HS-5 (cell line): ENCODE measurements at regions not wholly inside any gene's neighbourhood (a gene's known extent, or its start where the extent isn't known, plus 50 kb on each side); places are given as distances from the start of the nearest gene placed in this dataset.
A peak's percentile ranks its signal among the peaks of the same experiment; 100 is the strongest.
"Not testable (repeated sequence)": the region's sequence is repeated elsewhere in the genome, so short reads cannot be mapped to it uniquely, and the experiment has no call there.

Experiments
- DNase-seq: peaks from one replicate; pipeline ENCODE4 v3.0.0-alpha.2; 2012; ENCODE audit warnings: low read depth

DNA sequence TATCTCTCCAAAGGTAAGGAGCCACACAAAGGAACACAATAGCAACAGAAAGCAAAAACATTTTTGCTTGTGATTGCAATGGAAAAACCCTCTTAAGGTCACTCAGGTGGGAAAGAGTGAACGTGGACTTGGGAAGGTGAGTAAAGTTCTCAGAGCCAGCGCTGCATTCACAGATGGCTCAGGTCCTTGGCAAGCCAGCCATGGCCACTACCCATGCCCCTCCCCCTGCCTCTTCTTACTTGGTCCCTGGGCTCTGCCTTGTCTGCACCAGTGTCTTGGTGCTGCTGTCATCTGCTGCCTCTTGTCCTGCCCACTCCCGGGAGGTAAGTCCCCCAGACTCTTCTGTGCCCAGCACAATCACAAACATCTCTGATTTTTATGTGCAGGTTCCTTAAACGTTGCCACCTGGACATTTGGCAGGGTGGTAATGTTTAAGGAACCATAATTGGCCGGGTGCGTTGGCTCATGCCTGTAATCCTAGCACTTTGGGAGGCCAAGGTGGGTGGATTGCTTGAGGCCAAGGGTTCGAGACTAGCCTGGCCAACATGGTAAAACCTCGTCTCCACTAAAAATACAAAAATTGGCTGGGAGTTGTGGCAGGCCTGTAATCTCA, 74.6 kb downstream of the FEM1C start:
- DNase-seq: no peak

GRCh38 chr5:115467628-115468027, 76.9 kb downstream of the FEM1C start:
- DNase-seq: no peak

GRCh38 chr5:115465431-115465830, 79.1 kb downstream of the FEM1C start:
- no peak for DNase-seq

GRCh38 chr5:115463983-115464382, 80.6 kb downstream of the FEM1C start:
- DNase-seq: no peak

DNA sequence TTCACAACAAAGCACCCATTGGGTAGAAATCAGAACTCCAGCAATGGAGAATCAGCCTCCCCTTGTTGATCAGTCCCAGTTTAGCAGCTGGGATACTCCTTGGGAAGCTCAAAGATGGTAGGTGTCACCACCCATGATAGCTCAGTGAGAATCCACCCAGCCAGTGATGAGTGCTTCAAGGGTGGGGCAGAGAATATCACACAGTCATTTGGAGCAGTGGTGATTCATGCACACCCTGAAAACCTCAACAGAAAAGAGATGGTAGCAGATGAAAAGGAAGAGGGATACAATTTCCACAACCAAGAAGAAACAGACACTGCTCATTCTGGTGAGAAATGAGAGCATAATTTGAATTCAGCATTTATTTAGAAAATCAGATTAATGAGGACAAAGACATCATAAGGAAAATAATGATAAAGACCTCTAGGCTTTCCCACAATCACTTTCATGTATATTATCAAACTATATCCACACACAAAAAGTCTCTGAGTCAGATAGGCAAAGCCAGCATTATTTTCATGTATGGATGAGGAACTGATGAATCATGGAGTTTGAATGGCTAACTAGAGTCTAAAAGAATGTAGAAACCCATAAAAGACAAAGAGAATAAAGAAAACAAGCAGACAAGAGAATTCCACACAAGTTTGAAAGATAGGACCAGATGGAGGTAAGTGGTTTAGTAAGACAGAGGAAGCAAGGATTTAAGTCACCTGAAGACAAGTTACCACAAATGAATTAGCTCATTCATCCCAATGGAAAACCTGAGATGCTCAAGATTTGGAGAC, 82.9 kb downstream of the FEM1C start:
- peak; percentile 93 for DNase-seq

DNA sequence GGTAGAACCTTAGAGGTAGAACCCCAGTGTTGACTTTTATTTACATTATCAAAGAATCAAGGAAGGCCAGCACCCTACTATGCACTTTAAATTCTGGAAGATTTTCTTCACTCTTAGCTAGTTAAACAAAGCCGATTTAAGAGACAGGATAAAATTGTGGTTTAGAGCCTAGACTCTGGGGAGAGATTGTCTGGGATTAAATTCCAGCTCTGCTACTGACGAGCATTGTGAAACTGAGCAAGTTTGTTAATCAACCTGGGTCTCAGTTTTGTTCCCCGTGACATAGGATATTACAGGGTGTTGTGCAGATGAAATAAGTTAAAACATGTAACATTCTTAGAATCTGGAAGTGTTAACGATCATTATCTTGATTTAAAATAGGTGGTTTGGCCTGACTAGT, 83.5 kb downstream of the FEM1C start:
- no peak for DNase-seq

GRCh38 chr5:115460472-115460871, 84.1 kb downstream of the FEM1C start:
- DNase-seq: peak; percentile 95

- peak; percentile 61 for DNase-seq
Observed at GRCh38 chr5:115459855-115460341, 84.7 kb downstream of the FEM1C start.

GRCh38 chr5:115458416-115458815, 86.2 kb downstream of the FEM1C start:
- no peak for DNase-seq

DNA sequence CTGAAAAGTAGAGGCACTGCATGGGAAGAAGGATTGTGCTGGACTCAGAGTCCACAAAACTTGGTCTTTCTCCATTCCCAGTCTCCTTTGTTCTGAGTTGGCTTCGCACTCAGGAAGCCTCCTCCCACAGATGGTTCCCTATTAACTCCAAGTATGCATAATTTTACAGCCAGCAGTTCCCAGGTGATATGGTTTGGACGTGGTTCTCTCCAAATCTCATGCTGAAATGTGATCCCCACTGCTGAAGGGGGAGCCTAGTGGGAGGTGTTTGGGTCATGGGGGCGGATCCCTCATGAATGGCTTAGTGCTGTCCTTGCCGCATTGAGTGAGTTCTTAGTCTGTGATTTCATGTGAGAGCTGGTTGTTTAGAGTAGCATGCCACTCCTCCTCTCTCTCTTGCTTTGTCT, 86.6 kb downstream of the FEM1C start:
- no peak for DNase-seq

DNA sequence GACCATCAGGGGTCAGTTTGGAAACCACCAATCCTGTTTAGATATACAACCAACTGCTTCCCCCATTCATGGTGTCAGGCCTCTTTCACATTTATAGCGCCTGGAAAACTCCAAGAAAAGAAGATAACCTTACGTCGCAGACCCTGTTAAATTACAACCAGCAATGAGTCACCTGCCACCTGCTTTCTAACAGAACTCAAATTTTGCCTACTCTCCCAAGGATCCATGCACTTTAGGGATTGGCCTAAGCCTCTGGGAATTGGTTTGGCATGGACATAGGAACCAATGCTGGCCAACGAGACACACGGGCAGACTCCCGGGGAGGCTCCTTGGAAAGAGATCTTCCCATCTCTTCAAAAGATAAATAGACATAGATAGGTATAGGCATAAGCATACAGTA, 87.0 kb downstream of the FEM1C start:
- DNase-seq: no peak

- no peak for DNase-seq
Observed at GRCh38 chr5:115456539-115457040, 88.0 kb downstream of the FEM1C start.

- no peak for DNase-seq
Observed at GRCh38 chr5:115456056-115456455, 88.5 kb downstream of the FEM1C start.

GRCh38 chr5:115455301-115455707, 89.3 kb downstream of the FEM1C start:
- no peak for DNase-seq

DNA sequence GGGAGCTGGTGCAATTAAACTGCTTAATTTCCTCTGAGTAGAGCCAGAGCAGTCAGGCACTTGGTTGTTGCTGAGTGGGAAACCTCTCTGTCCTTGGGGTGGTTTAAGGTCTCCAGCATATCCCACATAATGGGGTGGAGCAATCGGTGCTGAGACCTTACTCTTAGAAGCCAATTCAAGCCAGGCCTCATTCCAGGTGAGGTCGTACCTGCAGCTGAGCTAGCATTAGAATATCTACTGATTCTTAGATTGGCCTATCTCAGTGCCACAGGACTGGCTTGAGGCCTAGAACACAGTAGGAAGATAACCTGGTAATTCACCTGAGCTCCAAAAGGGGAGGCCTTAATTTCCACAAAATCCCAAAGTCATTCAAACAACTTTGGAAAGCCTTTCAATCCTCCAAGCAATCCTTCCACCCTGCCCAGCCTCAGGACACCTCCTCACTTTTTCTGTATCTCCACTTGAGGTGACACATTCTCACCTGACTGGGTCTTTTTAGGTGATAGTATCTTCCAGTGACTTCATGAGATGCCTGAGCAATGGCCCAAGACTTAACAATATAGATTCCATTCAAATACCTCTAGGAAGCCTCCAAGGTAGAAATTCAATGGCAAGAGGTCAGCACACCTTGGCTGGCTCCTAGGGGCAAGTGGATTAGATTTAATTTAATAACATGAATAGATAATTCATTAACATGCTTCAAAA, 91.0 kb downstream of the FEM1C start:
- no peak for DNase-seq

GRCh38 chr5:115452536-115453235, 91.9 kb downstream of the FEM1C start:
- DNase-seq: no peak

DNA sequence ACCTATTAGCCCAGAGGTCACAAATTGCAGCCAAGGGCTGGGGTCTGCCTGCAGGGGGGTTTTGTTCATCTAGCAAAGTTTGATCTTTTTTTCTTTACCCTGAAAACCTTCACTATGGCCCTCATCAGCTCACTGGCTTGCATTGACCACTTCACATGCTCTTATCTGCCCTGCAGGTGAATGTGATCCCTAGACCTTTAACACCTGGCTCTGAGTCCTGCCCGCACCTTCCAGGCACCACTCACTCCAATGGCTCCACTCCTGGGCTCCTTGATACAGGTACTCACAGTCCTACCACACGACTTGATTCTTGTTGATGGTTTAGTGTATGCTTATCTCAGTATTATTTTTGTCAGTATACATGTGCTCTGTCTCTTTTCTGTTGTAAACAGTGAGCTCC, 92.5 kb downstream of the FEM1C start:
- no peak for DNase-seq

- peak; percentile 62 for DNase-seq
Observed at GRCh38 chr5:115450741-115451140, 93.8 kb downstream of the FEM1C start.

- not testable (repeated sequence) for DNase-seq
Observed at GRCh38 chr5:115448630-115449029, 95.9 kb downstream of the FEM1C start.

DNA sequence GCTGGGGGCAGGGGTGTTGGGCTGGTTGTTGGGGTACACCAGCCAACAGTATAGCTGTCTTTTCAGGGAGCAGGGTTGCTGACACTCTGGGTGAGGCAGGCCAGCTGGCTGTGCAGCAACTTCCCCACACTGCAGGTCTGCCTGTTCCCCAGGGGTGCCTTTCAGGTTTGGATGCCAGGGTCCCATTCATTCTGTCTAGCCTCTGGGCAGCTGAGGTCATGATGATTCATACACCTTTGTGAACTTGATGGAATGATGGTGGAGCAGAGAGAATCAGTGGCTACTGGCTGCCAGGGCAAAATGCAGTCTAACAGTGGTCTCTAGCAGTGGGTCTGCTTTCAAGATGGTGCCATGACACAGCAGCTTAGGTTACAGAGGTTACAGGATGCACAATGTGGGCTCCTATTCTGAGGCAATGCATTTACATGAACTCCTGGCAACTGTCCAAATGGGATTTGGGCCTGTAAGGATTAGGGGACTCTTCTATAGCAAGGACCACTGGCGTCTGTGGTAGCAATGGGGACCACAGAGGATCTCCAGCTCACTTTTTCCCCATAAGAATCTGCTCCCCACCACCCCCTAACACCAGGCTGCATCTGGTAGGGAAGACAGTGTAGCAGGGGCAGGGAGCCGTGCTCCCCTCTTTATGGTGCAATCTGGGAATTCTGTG, 103.7 kb downstream of the FEM1C start:
- DNase-seq: no peak

GRCh38 chr5:115439639-115440038, 104.9 kb downstream of the FEM1C start:
- DNase-seq: no peak

DNA sequence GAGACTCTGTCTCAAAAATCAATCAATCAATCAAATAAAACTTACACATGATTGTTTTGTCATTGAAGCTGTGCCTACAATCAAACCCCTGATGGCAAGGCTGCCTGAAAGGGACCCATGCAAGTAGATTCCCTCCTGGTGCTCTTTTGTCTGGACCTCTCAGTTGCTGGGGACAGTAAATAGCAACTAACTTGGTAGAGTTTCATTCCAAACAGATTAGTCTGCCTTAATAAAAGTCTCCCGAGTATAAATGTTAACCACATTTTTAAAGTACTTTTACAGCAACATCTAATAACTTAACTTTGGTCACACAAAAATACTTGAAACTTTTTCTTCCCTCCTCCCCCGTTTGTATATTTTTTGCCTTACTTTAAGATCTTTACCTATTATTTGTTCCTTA, 105.5 kb downstream of the FEM1C start:
- DNase-seq: no peak
